Breast epithelium (tissue), 3 donors: ENCODE measurements at regions not wholly inside any gene's neighbourhood (a gene's known extent, or its start where the extent isn't known, plus 50 kb on each side); places are given as distances from the start of the nearest gene placed in this dataset.

Source experiments
- CTCF ChIP-seq, 3 donors: fragments of 450-650 bp; IDR thresholded peaks; one replicate each; pipeline ENCODE4 v1.5.1; 2016 to 2017; ENCODE audit warnings: antibody characterized with exemption in 3 of 3, mild to moderate bottlenecking in 3 of 3, moderate library complexity in 3 of 3
- POLR2A ChIP-seq: fragments of 450-650 bp; IDR thresholded peaks from one replicate; pipeline ENCODE4 v1.6.1; 2016; ENCODE audit warnings: antibody characterized with exemption, mild to moderate bottlenecking, moderate library complexity
- POLR2AphosphoS5 ChIP-seq, 3 donors: sonication (generic); formaldehyde crosslinking; IDR thresholded peaks; one replicate each; pipeline ENCODE4 v1.6.1; 2017; ENCODE audit warnings: antibody characterized with exemption in 3 of 3

GRCh38 chr4:177232473-177232872, 77.2 kb upstream of the NEIL3 start:
- TF ChIP-seq CTCF (IDR thresholded peaks at IDR 0.05): no peak
- TF ChIP-seq POLR2A: no peak
- no peak for TF ChIP-seq POLR2AphosphoS5 (IDR thresholded peaks at IDR 0.05)
